HUES6 (cell line): ENCODE measurements at regions not wholly inside any gene's neighbourhood (a gene's known extent, or its start where the extent isn't known, plus 50 kb on each side); places are given as distances from the start of the nearest gene placed in this dataset.

Source experiments
- H3K27ac ChIP-seq: 2 replicates; pipeline ENCODE4 v1.7.0; 2013; ENCODE audit warnings: low read depth, mild to moderate bottlenecking, low read length, inconsistent platforms
- H3K27me3 ChIP-seq: 2 replicates; pipeline ENCODE4 v1.6.1; 2013; ENCODE audit warnings: low read length; ENCODE audit not compliant: control insufficient read depth, insufficient read depth
- H3K36me3 ChIP-seq: 2 replicates; pipeline ENCODE4 v1.6.1; 2013; ENCODE audit warnings: low read length; ENCODE audit not compliant: control insufficient read depth, insufficient read depth
- H3K4me1 ChIP-seq: 2 replicates; pipeline ENCODE4 v1.6.1; 2013; ENCODE audit warnings: low read length; ENCODE audit not compliant: control insufficient read depth, insufficient read depth
- H3K4me3 ChIP-seq: 2 replicates; pipeline ENCODE4 v1.5.1; 2013; ENCODE audit warnings: low read depth, low read length
- H3K9ac ChIP-seq: one replicate; pipeline ENCODE4 v1.6.1; 2013; ENCODE audit warnings: mild to moderate bottlenecking, low read length
- H3K9me3 ChIP-seq: 2 replicates; pipeline ENCODE4 v1.6.1; 2013; ENCODE audit warnings: low read depth, low read length; ENCODE audit not compliant: control insufficient read depth, insufficient read depth

DNA sequence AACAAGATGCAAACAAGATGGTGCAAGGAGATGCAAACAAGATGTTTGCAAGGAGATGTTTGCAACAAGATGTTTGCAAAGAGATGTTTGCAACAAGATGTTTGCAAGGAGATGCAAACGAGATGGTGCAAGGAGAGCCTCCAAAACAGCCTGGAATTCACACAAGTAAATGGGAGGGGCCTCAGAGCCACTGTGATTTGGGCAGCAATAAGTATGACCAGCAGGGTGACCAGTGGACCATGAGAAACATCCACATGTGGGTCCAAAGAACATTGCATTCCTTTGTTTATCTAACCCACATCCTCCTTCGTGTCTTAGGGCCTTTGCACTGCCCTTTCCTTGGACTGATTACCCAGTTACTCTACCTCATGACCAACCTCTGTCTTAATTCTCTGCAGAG lies 162.9 kb downstream of the PLPP3 start:
- Histone ChIP-seq H3K36me3 (no peaks in the 10 kb centered on the region), H3K4me3 (no peak overlapping the region), H3K9me3 (no peaks in the 10 kb centered on the region), H3K27ac (no peak overlapping the region), H3K9ac (no peak overlapping the region), H3K27me3 (no peaks in the 10 kb centered on the region), H3K4me1 (peaks cover 19% of the 10 kb centered on the region; the same call in 1 of the 2 replicates)

- Histone ChIP-seq H3K27me3 (no peaks in the 10 kb centered on the region), H3K27ac (no peak overlapping the region), H3K36me3 (no peaks in the 10 kb centered on the region), H3K4me3 (no peak overlapping the region), H3K9ac (no peak overlapping the region), H3K9me3 (no peaks in the 10 kb centered on the region), H3K4me1 (peaks cover 19% of the 10 kb centered on the region; the same call in 1 of the 2 replicates)
Observed at GRCh38 chr1:56415720-56416119, 163.6 kb downstream of the PLPP3 start.

- Histone ChIP-seq H3K27me3 (no peaks in the 10 kb centered on the region), H3K27ac (no peak overlapping the region), H3K36me3 (no peaks in the 10 kb centered on the region), H3K4me1 (peaks cover 19% of the 10 kb centered on the region; the same call in 1 of the 2 replicates), H3K4me3 (no peak overlapping the region), H3K9ac (no peak overlapping the region), H3K9me3 (no peaks in the 10 kb centered on the region; the same call in 1 of the 2 replicates)
Observed at GRCh38 chr1:56415258-56415657, 164.1 kb downstream of the PLPP3 start.

- H3K9me3 ChIP-seq: no peaks in the 10 kb centered on the region; the same call in 1 of the 2 replicates
- no peak overlapping the region for H3K27ac ChIP-seq
- no peaks in the 10 kb centered on the region for H3K36me3 ChIP-seq
- no peak overlapping the region for H3K4me3 ChIP-seq
- H3K4me1 ChIP-seq: peaks cover 19% of the 10 kb centered on the region; the same call in 1 of the 2 replicates
- no peak overlapping the region for H3K9ac ChIP-seq
- H3K27me3 ChIP-seq: no peaks in the 10 kb centered on the region
Observed at GRCh38 chr1:56414728-56415224, 164.6 kb downstream of the PLPP3 start.

DNA sequence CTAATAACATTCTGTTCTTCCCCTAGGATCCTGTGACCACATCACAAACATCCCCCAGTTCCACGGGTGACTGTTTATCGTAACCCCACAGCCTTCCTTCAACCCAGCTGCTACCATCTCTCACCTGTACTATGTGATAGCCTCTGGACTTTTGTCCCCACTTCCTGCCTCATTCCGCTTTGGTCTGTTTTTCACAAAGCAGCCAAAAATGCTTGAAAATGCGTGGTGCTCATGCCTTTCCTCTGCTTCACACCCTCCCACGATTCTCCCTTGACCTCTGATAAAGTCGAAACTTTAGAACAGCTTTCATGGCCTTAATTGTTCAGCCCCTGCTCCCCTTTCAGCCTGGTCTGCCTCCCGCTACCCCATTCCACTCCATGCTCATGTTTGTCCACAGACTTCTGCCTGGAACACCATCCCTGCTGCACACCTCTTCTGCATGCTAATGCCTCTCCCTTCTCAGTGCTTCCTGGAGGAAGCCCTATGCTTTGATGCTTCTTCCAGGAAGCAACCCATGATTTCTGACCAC lies 165.6 kb downstream of the PLPP3 start:
- H3K9ac ChIP-seq: no peak overlapping the region
- no peaks in the 10 kb centered on the region for H3K36me3 ChIP-seq
- no peaks in the 10 kb centered on the region; the same call in 1 of the 2 replicates for H3K9me3 ChIP-seq
- no peak overlapping the region for H3K27ac ChIP-seq
- H3K4me3 ChIP-seq: no peak overlapping the region
- H3K4me1 ChIP-seq: peaks cover 22% of the 10 kb centered on the region; the same call in 1 of the 2 replicates
- no peaks in the 10 kb centered on the region for H3K27me3 ChIP-seq

- H3K36me3 ChIP-seq: no peaks in the 10 kb centered on the region
- no peak overlapping the region for H3K4me3 ChIP-seq
- no peaks in the 10 kb centered on the region for H3K27me3 ChIP-seq
- H3K9ac ChIP-seq: no peak overlapping the region
- no peak overlapping the region for H3K27ac ChIP-seq
- peaks cover 22% of the 10 kb centered on the region; the same call in 1 of the 2 replicates for H3K4me1 ChIP-seq
- no peaks in the 10 kb centered on the region; the same call in 1 of the 2 replicates for H3K9me3 ChIP-seq
Observed at GRCh38 chr1:56411484-56412180, 167.7 kb downstream of the PLPP3 start.

GRCh38 chr1:56411021-56411420 lies 168.3 kb downstream of the PLPP3 start:
- H3K4me1 ChIP-seq: peaks cover 22% of the 10 kb centered on the region; the same call in 1 of the 2 replicates
- no peaks in the 10 kb centered on the region for H3K36me3 ChIP-seq
- no peaks in the 10 kb centered on the region; the same call in 1 of the 2 replicates for H3K9me3 ChIP-seq
- no peaks in the 10 kb centered on the region for H3K27me3 ChIP-seq
- H3K9ac ChIP-seq: no peak overlapping the region
- H3K27ac ChIP-seq: no peak overlapping the region
- no peak overlapping the region for H3K4me3 ChIP-seq

GRCh38 chr1:56410405-56410804 lies 169.0 kb downstream of the PLPP3 start:
- Histone ChIP-seq H3K9ac (no peak overlapping the region), H3K9me3 (no peaks in the 10 kb centered on the region; the same call in 1 of the 2 replicates), H3K4me3 (no peak overlapping the region), H3K27ac (no peak overlapping the region), H3K36me3 (no peaks in the 10 kb centered on the region), H3K4me1 (peaks cover 19% of the 10 kb centered on the region; the same call in 1 of the 2 replicates), H3K27me3 (no peaks in the 10 kb centered on the region)

DNA sequence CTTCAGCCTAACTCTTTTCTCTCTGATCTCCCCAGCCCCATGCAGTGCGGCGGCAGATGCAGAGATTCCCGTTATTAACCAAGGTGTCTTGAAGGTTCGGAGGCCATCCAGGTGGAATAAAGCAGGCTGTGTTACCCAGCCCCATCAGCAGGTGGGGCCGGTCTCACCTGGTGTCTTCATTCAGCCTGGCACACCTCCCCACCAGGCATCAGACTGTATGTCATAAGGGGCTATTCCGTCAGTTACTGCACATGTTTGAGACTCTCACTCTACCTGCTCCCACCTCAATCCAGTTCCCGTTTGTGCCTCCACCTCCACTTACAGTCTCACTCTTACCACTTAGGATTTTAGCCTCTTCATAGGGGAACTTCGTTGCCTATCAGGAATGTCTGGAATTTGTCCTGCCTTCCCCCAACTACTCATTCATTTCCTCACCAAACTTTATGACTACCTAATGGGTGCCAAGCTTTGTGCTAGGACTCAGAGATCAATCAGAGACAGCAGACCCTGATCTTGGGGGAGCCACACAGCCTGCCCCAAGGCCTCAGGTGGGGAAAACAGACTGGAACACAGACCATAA lies 170.2 kb downstream of the PLPP3 start:
- no peaks in the 10 kb centered on the region; the same call in 1 of the 2 replicates for H3K9me3 ChIP-seq
- H3K27ac ChIP-seq: no peak overlapping the region
- H3K4me3 ChIP-seq: no peak overlapping the region
- no peak overlapping the region for H3K9ac ChIP-seq
- H3K4me1 ChIP-seq: peaks cover 12% of the 10 kb centered on the region; the same call in 1 of the 2 replicates
- no peaks in the 10 kb centered on the region for H3K36me3 ChIP-seq
- no peaks in the 10 kb centered on the region for H3K27me3 ChIP-seq

DNA sequence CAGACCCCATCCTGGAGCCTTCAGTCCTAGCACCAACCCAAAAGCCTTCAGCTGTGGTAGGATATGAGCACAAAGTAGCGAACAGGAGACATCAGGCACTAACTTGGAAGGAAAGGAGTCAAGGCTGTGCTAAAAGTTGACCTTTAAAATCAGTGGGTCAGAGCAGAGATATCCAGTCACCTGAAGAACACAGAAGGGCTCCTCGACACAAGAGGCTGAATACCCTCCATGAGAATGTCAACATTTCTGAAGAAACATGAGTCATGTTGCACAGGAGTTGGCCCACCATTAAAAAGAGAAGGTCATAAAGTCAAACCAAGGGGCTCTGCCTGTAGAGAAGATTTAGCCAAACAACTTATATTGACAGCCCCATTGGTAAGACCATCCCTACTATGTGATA lies 172.5 kb downstream of the PLPP3 start:
- no peaks in the 10 kb centered on the region for H3K36me3 ChIP-seq
- H3K4me1 ChIP-seq: 0 out of 2 replicates have a peak, but pooled peaks cover 4% of the 10 kb centered on the region
- no peaks in the 10 kb centered on the region; the same call in 1 of the 2 replicates for H3K9me3 ChIP-seq
- H3K27me3 ChIP-seq: no peaks in the 10 kb centered on the region
- no peak overlapping the region for H3K4me3 ChIP-seq
- H3K9ac ChIP-seq: no peak overlapping the region
- H3K27ac ChIP-seq: no peak overlapping the region

GRCh38 chr1:56404561-56405030 lies 174.8 kb downstream of the PLPP3 start:
- H3K27ac ChIP-seq: no peak overlapping the region
- 0 out of 2 replicates have a peak, but pooled peaks cover 3% of the 10 kb centered on the region for H3K4me1 ChIP-seq
- H3K4me3 ChIP-seq: no peak overlapping the region
- no peaks in the 10 kb centered on the region for H3K36me3 ChIP-seq
- no peaks in the 10 kb centered on the region for H3K27me3 ChIP-seq
- no peaks in the 10 kb centered on the region for H3K9me3 ChIP-seq
- no peak overlapping the region for H3K9ac ChIP-seq
